Sigmoid colon (tissue), 4 donors: ENCODE measurements at regions not wholly inside any gene's neighbourhood (a gene's known extent, or its start where the extent isn't known, plus 50 kb on each side); places are given as distances from the start of the nearest gene placed in this dataset.

Experiments used
- CTCF ChIP-seq, 4 experiments: fragments of 450-650 bp in 3 of 4; fragments of 200-600 bp in 1 of 4; IDR thresholded peaks; one replicate each; pipeline ENCODE4 v1.5.1; 2016 to 2019; ENCODE audit warnings: antibody characterized with exemption in 4 of 4, mild to moderate bottlenecking in 3 of 4, moderate library complexity in 2 of 4
- EP300 ChIP-seq, 4 donors: sonication (generic); formaldehyde crosslinking; IDR thresholded peaks; one replicate each; pipeline ENCODE4 v1.6.1; 2017; ENCODE audit warnings: antibody characterized with exemption in 4 of 4
- POLR2A ChIP-seq, 2 donors: fragments of 450-650 bp; IDR thresholded peaks; one replicate each; pipeline ENCODE4 v1.6.1; 2016; ENCODE audit warnings: antibody characterized with exemption in 2 of 2, mild to moderate bottlenecking in 2 of 2, moderate library complexity in 2 of 2
- POLR2AphosphoS5 ChIP-seq, 4 donors: sonication (generic); formaldehyde crosslinking; IDR thresholded peaks; one replicate each; pipeline ENCODE4 v1.6.1; 2017; ENCODE audit warnings: antibody characterized with exemption in 4 of 4

GRCh38 chr6:159380114-159380513 lies 210.9 kb downstream of the FNDC1 start:
- TF ChIP-seq CTCF (IDR thresholded peaks at IDR 0.05) (no peak), POLR2AphosphoS5 (IDR thresholded peaks at IDR 0.05) (no peak), POLR2A (IDR thresholded peaks at IDR 0.05) (no peak), EP300 (IDR thresholded peaks at IDR 0.05) (no peak)
